ENCODE measurements at regions not wholly inside any gene's neighbourhood (a gene's known extent, or its start where the extent isn't known, plus 50 kb on each side); places are given as distances from the start of the nearest gene placed in this dataset.

GRCh38 chr13:107866032-107866940 lies 349.1 kb downstream of the LIG4 start:
- DNase-seq (ENCODE audit: low read depth in 2 of 2, low spot score in 1 of 2) = no peak

DNA sequence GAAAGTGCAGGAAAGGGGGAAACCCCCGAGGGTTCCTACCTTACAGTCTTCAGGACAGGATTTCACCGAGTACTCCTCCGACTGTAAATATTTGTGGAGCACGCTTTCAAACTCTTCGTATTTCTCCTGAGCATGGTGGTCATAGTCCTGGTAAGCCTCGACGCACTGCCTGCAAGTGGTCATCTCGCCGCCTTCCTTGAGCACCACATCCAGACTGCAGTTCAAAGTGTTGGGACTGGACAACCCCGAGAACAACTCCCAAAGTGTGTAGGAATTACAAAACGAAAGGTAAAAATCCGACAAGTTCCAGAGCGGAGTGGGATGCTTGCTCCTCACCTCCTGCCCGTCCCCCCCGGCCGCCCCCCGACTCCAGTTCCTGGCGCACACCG lies 349.7 kb downstream of the LIG4 start:
- DNase-seq (ENCODE audit: low read depth in 2 of 2, low spot score in 1 of 2) = no peak

- DNase-seq (ENCODE audit: low read depth in 2 of 2, low spot score in 1 of 2) = no peak
Measured at GRCh38 chr13:107865318-107865575, 350.1 kb downstream of the LIG4 start.

GRCh38 chr13:107864543-107865317 lies 350.6 kb downstream of the LIG4 start:
- DNase-seq (ENCODE audit: low read depth in 2 of 2, low spot score in 1 of 2) = no peak

GRCh38 chr13:107860284-107860683 lies 355.1 kb downstream of the LIG4 start:
- no peak for DNase-seq (ENCODE audit: low read depth in 2 of 2, low spot score in 1 of 2)

- no peak for DNase-seq (ENCODE audit: low read depth in 2 of 2, low spot score in 1 of 2)
Measured at GRCh38 chr13:107854880-107855279, 360.5 kb downstream of the LIG4 start.

DNA sequence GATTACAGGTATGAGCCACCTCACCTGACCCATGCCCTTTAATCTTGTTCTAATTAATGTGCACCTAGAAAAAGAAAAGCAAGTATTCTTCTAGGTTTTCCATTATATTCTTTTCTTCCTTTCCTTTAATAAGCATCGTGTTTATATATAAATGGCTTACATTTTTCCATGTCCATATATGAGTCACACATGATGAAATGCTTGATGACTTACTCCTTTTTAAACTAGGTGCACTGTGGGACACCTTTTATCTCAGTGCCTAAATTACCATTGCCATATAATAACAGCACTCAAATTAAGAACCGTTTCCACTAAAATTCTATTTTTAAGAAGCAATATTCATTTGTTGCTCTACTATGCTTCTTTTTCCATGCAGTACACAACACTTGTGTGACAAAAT lies 363.3 kb downstream of the LIG4 start:
- DNase-seq (ENCODE audit: low read depth in 2 of 2, low spot score in 1 of 2) = no peak

DNA sequence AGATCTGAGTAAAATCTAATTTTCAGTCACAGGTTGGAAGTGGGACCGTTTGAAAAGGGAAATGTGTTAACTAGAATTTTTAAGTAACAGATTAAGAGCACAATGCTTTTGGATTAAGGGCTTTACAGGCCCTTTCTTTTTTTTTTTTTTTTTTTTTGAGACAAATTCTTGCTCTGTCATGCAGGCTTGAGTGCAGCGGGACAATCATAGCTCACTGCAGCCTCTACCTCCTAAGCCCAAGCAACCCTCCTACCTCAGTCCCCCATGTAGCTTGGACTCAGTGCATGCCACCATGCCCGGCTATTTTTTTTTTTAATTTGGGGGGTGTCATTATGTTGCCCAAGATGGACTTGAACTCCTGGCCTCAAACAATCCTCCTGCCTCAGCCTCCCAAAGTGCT lies 363.7 kb downstream of the LIG4 start:
- no peak for DNase-seq (ENCODE audit: low read depth in 2 of 2, low spot score in 1 of 2)

GRCh38 chr13:107847406-107847805 lies 367.9 kb downstream of the LIG4 start:
- DNase-seq (ENCODE audit: low read depth in 2 of 2, low spot score in 1 of 2) = no peak

- DNase-seq (ENCODE audit: low read depth in 2 of 2, low spot score in 1 of 2) = no peak
Measured at GRCh38 chr13:107846642-107847041, 368.7 kb downstream of the LIG4 start.

DNA sequence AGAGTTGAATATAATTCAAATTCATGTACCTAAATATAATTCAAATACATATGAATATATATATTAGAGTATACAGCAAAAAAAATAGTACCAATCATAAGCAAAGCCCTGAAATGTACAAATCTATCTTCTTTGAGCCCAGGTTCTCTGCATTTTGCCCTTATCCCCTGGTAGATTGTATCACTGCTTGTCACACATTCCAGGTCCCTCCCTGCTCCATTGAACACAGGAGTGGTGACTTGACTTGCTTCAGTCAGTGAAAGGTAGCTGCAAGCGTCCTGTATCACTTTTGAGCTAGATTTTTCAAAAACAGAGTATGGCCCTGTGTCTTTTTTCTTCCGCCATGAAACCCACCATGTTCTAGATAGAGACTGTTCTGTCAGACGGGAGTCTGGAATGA lies 369.4 kb downstream of the LIG4 start:
- DNase-seq (ENCODE audit: low read depth in 2 of 2, low spot score in 1 of 2) = no peak

DNA sequence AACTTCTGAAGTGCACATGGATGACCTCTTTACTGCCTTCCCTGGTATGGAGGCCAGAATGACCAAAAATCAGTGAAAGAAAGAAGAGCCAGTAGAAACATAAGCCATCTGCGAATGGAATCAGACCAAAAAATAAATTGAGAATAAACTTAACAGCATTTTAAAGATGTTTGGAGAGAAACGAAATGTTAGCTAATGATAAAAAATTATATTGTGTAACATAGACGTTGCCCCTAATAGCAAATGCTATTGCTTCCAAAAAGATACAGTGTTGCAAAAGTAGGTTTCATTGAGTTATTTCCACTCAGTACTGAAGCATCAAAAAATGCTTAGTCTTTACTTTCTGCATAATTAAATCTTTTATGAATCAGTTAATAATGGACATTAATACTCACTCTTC lies 371.7 kb downstream of the LIG4 start:
- no peak for DNase-seq (ENCODE audit: low read depth in 2 of 2, low spot score in 1 of 2)

DNA sequence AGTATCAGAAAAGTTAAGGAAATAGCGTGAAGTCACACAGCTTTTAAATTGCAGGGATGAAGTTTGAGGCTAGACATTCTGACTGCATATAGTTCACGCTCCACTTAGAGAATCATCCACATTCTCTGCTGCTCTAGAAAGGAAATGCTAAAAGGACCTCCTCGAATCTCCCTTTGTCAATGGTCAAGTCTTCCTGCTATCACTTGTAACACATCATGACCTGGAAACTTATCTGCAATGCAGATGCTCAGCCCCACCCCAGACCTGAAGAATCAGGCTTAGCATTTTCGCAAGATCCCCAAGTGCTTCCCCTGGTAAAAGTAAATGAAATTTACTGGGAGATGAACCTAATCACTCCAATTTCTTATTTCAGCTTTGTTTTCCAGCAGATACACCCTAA lies 372.1 kb downstream of the LIG4 start:
- no peak for DNase-seq (ENCODE audit: low read depth in 2 of 2, low spot score in 1 of 2)

- no peak for DNase-seq (ENCODE audit: low read depth in 2 of 2, low spot score in 1 of 2)
Measured at GRCh38 chr13:107842562-107843180, 372.7 kb downstream of the LIG4 start.

GRCh38 chr13:107838588-107839161 lies 376.7 kb downstream of the LIG4 start:
- no peak for DNase-seq (ENCODE audit: low read depth in 2 of 2, low spot score in 1 of 2)

GRCh38 chr13:107836685-107837084 lies 378.7 kb downstream of the LIG4 start:
- DNase-seq (ENCODE audit: low read depth in 2 of 2, low spot score in 1 of 2) = no peak

DNA sequence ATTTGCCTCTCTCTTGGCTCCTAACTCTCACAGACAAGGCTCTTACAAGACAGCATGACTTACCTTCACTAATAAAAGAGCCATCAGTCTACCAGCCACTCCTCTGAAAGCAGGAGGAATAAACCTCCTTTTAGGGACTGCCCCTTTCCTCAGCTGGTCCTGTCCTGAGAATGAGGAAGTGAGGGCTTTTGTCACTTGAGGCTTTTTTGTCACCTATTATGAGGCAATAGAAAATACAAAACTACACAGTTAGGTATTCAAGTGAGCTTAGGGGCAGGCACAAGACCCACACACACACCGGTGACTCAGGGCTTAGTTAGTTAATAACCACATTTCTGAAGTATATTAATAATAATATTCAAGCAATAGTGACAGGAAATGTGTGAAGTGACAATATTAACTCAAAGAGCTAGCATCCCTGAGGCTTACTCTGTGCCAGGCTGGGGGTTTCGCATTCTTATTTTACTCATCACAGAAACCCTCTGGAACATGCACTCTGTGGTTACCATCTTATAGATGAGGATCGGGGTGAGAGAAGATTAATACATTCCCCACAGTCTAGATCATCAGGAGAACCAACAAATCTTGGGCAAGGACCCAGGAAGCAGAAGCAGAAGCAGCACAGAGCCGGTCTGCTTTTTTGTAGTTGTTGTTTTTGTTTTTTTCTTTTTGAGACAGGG lies 379.9 kb downstream of the LIG4 start:
- no peak for DNase-seq (ENCODE audit: low read depth in 2 of 2, low spot score in 1 of 2)

DNA sequence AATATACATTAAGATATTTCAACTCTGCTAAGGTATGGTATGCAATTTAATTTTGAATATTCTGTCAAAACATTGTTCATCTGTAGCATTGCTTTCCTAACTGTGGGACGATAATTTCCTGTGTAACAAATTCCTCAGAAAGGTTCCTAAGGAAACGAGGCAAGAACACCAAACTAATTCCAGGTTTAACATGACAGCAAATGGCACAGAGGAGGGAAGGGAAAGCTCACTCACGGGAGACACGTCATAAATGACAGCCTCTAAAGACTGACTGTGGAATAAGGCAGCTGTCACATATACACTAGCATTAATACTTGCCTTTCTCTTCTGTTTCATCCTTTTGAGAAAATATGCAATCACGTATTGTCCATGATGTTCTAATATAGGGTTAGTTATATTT lies 380.6 kb downstream of the LIG4 start:
- no peak for DNase-seq (ENCODE audit: low read depth in 2 of 2, low spot score in 1 of 2)

DNA sequence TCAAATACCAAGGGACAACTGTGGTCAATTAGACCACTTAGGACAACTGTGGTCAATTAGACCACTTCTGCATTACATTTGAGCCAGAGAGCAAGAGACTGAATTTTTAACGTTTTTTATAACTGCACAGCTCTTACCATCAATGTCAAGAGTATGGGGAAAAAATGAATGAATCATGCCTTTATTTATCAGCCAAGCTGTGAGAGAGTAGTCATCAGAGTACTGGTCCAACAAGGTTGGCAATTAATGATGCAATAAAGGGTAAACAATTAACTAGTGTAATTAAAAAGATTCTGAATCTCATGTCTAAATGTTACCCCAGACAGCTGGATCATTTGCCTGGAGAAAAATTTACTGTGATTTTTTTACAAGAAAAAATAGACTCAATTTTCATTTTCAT lies 381.1 kb downstream of the LIG4 start:
- no peak for DNase-seq (ENCODE audit: low read depth in 2 of 2, low spot score in 1 of 2)

- no peak for DNase-seq (ENCODE audit: low read depth in 2 of 2, low spot score in 1 of 2)
Measured at GRCh38 chr13:107832500-107833100, 382.7 kb downstream of the LIG4 start.

DNA sequence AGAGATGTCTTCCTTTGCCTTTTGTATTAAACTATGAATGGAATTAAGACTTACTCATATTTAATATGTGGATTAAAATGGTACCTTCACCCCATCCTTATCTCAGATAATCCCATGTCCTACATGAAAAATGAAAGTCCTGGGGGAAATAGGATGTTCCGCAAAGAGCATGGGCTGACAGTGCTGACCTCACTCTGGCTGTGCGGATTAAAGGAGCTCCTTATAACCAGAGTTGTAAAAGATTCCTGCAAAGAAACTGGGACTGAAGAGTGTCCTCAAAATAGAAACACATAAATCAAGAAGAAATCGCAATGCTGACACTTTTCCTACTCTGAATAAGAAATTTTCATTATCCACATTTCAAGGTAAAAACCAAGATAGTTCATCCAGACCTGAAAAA lies 384.5 kb downstream of the LIG4 start:
- no peak for DNase-seq (ENCODE audit: low read depth in 2 of 2, low spot score in 1 of 2)
